Stimulated activated CD4-positive, alpha-beta T cell treated with anti-CD3 and anti-CD28 coated beads, Interleukin-4, amount 100 ng/mL, for 48 hours (primary cell): ENCODE measurements at regions not wholly inside any gene's neighbourhood (a gene's known extent, or its start where the extent isn't known, plus 50 kb on each side); places are given as distances from the start of the nearest gene placed in this dataset.

Experiments
- DNase-seq, 2 donors: peaks; one replicate each; pipeline ENCODE4 v3.0.0-alpha.2; 2020; ENCODE audit warnings: low read depth in 2 of 2

DNA sequence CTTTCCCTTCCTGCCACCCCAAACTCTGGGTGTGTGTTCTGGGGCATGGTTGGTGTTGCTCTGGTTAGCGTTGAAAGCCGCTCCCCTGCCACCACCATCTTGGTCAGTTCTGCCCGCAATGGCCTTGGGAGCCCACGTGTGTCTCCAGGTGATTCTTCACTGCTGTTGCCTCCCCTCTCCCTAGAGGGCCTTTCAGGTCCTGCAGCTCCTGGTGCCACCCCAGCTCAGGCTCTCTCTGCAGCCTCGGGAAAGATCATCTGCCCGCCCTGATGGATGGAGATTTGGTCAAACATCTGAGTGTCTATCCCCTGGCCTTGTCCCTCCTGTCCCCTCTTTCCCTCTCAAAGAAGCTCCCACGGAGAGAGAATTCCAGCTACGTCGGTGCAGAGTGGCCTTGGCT lies 241.3 kb downstream of the RBFOX3 start:
- DNase-seq = no peak

DNA sequence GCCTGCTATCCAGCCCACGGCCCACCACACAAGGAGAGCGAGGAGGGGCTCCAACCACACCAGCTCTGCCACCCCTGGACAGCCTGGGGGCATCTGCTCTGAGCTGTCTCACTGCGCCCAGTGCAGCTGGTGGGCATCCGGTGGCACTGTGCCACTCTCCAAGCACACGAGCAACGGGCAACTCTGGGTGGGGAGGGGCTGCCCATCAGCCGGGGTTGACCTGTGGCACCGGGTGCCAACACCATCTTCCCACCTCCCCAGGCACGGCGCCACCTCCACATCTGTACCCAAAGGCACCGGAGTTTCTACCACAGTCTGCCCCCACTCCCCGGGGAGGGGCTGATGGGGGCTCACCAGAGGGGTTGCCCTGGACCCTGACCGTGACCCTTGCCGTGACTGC lies 241.8 kb downstream of the RBFOX3 start:
- no peak for DNase-seq

DNA sequence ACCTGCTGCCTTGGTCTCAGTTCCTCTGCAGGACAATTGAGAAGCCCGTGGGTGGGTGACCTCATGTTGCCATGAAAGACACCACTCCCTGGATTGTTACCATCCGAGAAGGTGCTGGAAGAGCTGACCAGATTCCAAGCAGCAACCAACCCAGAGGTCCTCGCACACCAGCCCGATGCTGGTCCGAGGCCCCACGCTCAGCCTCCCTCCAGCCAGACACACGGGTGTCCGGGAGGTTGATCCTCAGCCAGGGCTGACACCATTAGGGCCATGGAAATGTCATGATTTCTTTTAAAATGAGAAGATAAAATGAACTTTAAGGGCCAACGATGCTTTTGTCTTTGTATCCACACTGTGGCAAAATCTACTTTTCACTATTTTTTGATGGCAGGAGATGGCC lies 242.3 kb downstream of the RBFOX3 start:
- DNase-seq = no peak

DNA sequence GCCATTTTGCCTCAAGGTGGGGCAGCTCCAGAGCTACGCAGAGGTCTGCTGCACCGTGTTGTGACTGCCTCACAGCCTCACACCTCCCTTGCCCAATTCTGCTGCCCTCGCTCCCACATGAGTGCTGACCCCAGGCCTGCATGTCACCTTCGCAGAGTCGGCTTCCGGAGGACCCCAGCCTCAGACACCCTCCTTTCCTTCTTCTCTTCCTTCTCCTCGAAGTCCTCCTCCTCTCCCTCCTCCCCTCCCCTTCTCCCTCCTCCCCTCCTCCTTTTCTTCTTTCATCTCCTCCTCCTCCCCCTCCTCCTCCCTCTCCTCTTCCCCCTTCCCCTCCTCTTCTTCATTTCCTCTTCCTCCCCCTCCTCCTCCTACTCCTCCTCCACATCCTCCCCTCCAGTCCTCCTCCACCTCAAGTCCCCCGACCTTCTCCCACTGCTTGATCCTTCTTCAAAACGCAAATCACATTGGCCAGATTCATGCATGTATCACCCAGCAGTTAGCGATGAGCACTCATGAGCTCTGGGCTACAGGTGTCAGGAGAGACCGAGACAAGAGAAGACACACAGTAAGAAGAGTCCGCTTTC lies 243.8 kb downstream of the RBFOX3 start:
- DNase-seq = no peak

DNA sequence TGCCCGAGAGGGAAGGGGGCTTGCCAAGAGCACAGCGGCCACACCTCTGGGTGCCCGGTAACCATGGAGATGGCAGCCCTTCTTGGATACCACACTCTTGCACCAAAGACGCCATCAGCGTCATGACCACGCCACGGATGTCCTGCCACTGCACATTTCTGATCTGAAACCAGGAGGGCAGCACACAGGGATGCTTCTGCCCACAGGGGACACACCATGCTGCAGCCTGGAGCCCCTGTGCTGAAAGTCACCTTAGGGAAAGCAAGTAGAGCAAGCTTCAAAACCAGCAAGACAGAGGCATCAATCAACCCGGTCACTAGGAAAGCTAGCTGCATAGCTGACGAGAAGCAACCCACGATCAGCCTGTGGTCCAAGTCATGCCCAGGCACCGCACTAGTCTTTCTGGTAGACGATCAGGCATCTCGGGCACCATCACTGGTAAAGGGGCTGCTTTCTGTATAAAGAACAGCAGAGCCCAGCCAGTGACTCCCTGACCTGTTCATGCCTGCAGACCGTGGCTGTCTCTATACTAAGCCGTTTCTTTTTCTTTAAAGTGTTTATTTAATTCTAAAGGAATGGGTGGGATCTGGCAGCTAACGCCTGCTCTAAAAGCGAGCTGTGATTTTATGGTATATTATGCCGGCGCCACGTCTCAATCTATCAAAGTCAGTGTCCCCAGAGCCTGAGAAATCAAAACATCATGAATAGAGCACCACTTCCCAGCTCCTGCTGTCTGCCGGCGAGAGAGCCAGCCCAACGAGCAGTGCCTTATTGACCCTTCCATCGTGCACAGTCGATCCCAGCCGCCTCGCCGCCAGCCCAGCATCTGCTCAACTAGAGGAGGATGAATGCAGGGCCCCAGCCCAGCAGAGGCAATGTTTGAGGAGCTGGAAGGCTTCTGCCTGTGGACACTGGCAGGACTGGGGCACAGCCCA lies 244.7 kb downstream of the RBFOX3 start:
- no peak for DNase-seq

DNA sequence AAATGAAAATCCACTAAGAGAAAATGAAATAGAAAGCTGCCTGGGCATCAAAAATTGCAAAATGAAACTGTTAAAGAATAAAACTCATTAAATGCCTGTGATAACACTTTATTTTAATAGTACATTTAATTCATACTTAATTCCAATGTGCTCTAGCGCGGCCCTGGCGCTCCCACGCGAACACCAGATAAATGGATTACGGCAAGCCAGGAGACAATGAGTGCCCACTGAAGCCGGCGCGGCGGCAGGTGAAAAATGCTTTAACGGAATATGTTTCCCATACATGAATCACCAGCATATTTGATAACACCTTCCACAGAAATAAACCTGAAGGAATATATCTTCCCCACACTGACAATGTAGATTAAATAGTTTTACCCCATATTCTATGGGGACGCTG lies 245.5 kb downstream of the RBFOX3 start:
- DNase-seq = no peak

DNA sequence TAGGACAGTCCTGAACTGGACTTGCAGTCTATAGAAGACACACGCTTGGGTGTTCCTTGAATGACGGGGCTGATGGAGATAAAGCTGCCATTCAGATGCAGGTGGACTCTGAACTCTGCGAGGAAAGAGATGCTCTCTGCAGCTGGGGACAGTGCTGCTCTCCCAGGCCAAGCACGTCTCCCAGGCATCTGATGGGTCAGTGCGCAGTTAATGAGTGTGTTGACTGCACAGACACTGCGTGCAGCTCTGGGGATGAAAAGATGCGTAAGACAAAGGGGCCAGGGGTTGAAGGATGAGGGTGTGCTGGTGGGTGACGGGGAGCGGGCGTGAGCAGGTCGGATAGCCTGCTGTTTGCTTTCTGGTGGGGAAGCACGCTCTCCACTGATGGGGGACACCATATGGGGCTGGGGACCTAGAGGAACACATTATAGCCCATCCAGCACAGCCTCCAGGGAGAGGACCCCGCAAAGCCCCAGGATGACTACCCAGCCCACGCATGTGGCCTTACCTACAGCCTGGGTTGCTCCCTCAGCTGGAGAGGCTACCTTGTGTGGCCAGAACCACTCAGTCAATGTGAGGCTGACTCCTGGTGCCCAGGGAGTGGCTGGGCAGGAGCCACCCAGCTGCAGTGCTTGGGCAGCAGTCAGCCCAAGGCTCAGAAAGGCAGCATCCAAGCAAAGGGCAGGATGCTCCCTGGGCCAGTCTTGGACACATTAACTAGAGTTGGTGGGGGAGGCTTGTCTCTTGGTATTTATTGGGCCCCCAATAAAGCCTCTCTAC lies 246.3 kb downstream of the RBFOX3 start:
- DNase-seq = no peak

DNA sequence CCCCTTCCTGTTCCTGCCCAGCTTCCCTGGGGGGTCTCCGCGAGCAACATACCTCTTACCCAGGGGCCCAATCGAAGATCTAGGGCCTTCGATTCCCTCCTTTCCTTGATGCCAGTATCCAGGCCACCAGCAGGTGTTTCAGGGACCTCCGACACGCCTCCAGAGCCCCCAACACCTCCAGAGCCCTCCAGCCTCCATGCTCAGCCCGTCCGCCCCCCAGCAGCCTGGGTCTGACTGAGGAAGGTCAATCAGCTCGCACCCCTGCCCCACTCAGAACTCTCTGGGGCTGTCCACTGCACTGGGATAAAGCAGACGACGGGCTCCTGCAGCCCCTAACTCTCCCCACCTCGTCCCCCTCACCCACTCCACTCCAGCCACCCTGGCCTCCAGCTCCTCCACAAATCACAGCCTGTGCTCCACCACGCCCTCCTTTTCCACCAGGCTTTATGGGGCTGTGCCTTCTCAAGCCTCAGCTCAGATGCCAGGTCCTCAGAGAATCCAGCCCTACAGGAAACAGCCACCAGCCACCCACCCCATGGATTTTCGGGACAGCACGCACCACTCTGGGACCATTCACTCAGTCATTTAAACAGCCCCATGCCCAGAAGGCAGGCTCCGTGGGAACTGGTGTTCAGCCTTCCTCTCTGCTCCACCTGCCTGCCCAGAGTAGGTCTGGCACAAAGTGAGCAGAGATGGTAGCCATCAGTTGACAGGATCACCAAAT lies 247.1 kb downstream of the RBFOX3 start:
- no peak for DNase-seq

DNA sequence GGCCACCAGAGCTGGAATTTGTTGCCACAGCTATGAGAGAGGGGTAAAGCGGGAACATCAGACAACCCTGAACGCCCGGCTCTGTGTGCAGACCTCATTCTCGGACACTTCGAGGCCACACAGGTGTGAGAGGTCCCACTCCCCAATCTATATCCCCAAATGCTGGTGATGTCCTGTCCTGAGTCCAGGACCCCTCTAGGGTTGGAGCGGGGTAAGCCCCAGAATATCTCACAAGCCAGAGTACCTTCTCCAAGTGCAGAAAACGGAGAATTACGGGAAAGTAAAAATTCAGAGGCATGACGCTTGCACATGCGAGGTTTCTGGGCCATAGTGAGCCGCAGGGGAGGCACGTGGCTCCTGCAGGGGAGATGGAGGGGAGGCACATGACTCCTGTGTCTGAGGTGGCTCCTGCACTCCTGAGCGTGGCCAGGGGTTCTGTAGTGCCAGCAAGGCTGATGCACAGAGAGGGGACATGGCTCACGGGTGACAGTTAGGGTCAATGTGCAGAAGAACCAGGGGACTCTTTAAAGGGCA lies 248.0 kb downstream of the RBFOX3 start:
- no peak for DNase-seq

DNA sequence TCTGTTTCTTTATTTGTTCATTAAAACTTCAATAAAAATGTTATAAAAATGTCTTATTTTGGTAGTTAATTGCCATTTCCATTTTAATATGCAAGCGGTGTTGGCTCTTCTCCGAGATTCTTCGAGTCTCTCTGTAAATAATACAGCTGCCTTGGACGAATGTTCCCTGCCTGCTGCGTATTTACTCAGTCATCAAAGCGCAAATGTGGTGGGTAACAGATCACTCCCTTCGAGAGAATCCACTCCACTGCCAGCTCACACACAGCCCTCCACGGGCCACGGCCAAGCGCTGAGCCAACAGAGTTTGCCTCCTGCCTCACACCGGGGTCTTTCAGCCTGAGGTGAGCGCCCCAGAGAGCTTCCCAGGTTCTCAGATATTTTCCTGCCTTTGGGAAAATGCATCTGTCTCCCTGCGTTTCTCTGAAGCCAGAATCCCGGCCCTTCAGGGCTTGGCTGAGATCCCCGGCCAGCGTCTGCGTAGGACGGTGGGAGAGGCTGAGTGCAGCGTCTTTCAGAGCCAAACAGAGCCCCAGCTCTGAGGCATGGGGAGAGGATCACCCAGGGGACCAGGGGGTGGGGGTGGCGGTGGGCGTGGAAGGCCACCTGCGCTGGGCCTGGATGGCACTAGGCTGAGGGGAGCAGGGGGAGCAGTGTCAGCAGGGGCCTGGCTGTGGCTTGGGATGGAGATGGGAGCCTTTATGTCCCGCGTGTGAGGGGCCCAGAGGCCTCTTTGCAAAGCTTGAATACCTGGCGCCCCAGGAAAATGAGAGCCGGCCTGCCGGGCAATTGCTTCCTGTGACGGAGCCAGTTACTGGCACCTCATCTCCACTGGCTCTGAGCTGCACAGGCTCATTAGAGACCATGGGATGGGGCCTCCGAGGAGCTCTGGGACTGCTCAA lies 248.7 kb downstream of the RBFOX3 start:
- DNase-seq = no peak

DNA sequence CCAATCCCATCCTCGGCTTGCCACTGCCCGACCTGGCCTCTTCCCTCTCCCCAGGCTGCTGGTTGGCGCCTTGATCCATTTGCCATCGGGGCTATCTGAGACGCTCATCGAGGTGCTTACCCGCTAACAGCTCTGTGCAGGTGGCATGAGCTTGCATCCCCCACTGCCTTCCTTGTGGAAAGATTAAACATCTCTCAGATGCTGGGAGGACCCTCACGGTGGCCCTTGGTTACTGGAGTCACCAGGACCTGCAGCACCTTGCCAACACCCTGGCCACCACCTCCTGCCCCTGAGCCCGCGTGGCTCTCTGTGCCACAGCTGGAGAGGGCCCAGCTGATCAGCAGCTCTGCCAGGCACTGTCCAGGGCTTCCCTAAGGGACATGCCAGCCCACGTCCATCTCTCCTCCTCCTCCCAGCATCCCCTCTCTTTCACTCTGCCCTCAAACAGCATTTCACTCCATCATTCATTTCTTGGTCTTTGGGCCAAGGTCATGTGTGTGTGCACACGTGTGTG lies 249.6 kb downstream of the RBFOX3 start:
- DNase-seq = no peak

DNA sequence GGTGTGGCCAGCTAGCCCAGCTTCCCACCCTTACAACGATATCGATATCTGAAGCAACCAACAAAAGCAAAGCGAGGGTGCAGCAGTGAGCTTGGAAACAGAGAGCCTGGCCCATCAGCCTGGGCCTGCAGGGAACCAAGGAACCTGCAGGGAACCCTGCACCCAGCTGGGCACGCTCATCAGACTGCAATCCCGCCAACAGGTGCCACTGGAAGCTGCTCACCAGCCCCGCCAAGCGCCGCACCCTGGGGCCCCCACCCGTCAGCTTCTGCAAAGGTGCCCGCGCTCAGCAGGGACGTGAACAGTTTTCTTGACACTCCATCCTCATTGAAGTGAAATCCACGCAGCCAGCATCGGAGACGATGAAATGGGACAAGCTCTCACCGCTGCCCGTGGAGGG lies 250.7 kb downstream of the RBFOX3 start:
- DNase-seq = no peak

DNA sequence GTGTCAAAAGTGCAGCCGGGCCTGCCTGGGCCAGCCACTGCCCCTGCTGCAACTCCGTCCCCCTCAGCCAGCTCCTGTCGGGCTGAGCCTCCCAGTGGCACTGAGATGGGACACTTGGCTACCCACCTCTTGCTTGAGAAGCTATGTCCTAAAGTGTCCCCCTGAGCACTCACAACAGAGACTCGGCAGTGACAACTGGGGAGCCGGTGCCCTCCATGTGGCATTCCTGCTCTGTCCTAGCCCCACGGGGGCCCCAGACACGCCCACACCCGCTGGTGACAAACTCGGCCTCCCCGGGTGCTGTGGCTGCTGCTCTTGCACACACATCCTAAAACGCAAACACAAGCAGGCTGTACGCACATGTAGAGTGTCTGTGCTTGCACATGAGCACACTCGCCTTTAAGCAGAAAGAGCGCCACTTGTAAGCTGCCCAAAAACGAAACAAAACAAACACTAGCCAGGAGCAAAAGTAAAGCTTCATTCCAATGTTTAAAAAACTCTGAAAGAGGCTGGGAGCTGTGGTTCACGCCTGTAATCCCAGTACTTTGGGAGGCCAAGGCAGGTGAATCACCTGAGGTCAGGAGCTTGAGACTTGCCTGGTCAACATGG lies 253.9 kb downstream of the RBFOX3 start:
- DNase-seq = no peak

DNA sequence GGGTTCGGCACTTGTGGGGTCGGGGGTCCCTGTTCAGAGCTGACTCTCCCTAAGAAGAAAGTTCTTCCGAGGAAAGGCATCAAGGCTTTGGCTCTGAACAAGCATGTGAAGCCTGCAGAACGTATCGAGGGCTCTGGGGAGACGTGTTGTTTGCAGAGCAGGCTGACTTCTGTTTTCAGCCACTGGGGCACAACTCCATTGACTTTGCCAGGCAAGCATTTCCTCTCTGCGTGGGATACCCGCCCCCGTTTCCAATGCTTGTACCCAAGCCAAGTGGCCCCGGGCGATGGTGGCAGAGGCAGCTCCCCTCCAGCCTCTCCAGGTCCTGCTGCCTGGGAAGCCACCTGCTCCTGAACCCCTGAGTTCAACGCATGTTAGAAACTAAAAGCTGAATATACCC lies 255.7 kb downstream of the RBFOX3 start:
- no peak for DNase-seq

DNA sequence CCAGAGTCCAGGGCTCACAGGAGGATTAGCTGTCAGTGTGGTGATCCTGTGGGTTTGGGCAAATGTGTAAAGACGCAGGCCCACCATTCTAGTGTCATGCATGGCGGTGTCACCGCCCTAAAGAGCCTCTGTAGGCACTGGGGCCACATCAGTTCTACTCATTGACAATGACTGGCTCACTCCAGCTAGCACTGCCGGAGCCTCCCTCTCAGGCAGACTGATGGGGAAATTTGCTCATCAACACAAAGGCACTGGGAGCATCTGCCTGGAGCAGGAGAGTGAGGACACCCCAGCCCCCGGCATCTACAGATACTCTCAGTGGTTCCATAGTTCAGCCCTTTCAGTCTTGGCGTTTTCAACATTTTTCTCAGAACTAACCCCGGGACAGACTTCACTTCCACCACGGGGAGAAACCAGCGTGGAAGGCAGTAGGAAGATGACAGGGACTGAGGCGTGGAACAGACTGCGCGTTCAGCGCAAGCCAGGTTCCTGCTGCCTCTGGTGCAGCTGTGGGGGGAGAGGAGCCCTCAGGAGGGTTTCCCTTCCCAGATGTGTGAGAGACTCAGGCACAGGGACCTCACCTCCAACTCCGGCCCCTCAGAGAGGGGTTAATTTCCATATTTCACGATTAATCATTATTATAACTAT lies 256.6 kb downstream of the RBFOX3 start:
- DNase-seq = no peak

DNA sequence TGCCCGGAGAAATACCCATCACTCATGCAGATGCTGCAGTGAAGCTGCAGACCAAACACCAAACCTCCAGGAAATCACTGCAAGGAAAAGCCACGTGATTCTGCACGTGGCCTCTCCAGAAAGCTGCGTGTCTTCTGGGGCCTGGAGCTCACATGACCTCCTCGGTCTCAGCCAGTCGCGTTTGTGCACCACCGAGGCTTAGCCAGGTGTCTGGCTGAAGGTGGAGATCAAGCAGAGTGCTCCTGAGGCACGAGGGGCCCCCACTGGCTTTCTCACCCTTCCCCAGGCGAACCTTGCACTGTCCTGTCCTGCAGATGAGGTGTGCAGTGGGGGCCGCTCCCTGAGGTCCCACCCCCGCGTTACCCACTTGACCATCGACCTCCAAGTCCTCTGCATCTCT lies 257.3 kb downstream of the RBFOX3 start:
- no peak for DNase-seq

DNA sequence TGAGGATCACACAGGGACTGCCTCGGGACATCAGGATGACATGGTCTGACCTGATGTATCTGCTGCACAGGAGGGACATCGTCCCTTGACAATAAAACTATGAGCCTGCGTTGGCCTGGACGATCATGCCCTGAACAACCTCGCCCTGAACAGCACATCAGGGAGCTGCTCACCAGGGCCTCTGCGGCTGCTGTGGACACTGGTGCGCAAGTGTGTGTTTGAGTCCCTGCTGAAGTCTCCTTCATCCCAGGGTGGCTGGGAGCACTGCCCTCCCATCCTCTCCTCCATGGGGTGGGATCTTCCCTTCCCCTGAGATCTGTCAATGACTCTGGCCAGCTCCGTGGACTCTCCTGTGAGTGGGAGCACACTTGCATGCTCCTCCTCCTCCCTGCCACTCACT lies 257.8 kb downstream of the RBFOX3 start:
- DNase-seq = no peak

DNA sequence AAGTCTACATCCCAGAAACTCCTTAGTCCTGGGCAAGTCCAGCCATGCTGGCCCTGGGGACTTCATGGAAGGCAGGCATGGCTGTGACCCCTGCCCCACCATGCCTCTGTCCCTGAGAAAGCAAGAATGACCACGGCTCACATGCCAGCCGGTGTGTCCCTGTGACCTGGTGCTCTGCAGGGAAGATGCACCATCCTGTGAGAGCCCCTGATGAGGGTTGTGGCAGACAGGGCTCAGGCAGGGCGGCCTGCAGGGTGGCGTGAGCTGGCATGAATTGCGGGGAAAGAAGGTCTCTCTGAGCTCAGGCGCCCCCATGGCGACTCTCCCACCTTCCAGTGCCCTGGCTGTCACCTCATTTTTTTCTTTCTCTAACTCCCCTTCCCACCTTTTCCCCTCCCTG lies 260.3 kb downstream of the RBFOX3 start:
- no peak for DNase-seq
